Endothelial cell of umbilical vein (primary cell): ENCODE measurements at regions not wholly inside any gene's neighbourhood (a gene's known extent, or its start where the extent isn't known, plus 50 kb on each side); places are given as distances from the start of the nearest gene placed in this dataset.

Experiments
- BruUV-seq: library from RNA; stranded (reverse); fragments of 400-500 nt; replicated peaks from 2 replicates; lab custom pipeline; 2021; lab: Mats Ljungman, UMichigan
- CTCF ChIA-PET: fragments of 300-600, 350-600 bp; sonication (Branson Sonifier 250); formaldehyde crosslinking; loops from one replicate; lab custom pipeline; 2021; ENCODE audit warnings: antibody characterized with exemption, inconsistent platforms; lab: Charles Lee
- POLR2A ChIA-PET: fragments of 300-600, 350-600 bp; sonication (Branson Sonifier 250); formaldehyde crosslinking; loops from one replicate; lab custom pipeline; 2021; ENCODE audit warnings: antibody characterized with exemption, inconsistent platforms; lab: Charles Lee
- DNase-seq: peaks from one replicate; pipeline ENCODE4 v3.0.0-alpha.2; 2011; ENCODE audit warnings: low read depth, low spot score
- FAIRE-seq: peaks from 2 replicates; lab custom pipeline; 2011; peaks lifted over from hg19 to GRCh38; lab: Jason Lieb, UNC
- H2AFZ ChIP-seq: 2 replicates; pipeline ENCODE4 v1.6.0; 2012; ENCODE audit warnings: low read depth, low read length, control low read depth, inconsistent platforms
- H3K27ac ChIP-seq: 2 replicates; pipeline ENCODE4 v1.5.1; 2011; ENCODE audit warnings: low read depth, mild to moderate bottlenecking, control low read depth, low read length, moderate library complexity; ENCODE audit not compliant: insufficient read depth
- H3K27me3 ChIP-seq, 2 experiments: 2 replicates each; pipeline versions ENCODE4 v1.6.0 to v1.6.1; 2011; ENCODE audit warnings: low read length in 2 of 2, mixed read lengths in 1 of 2; ENCODE audit not compliant: control insufficient read depth in 2 of 2, insufficient read depth in 2 of 2
- H3K36me3 ChIP-seq, 2 experiments: 2 replicates in 1 of 2; 3 replicates in 1 of 2; pipeline ENCODE4 v1.5.1; 2011; ENCODE audit warnings: low read length in 2 of 2, mild to moderate bottlenecking in 1 of 2, moderate library complexity in 1 of 2; ENCODE audit not compliant: control insufficient read depth in 2 of 2, insufficient read depth in 2 of 2; ENCODE audit errors: extremely low read depth in 1 of 2
- H3K4me1 ChIP-seq: 3 replicates; pipeline ENCODE4 v1.5.1; 2011; ENCODE audit warnings: mild to moderate bottlenecking, low read length; ENCODE audit not compliant: control insufficient read depth, insufficient read depth; ENCODE audit errors: extremely low read depth
- H3K4me2 ChIP-seq: 2 replicates; pipeline ENCODE4 v1.6.1; 2011; ENCODE audit warnings: low read length, control low read depth, mixed read lengths; ENCODE audit not compliant: insufficient read depth
- H3K4me3 ChIP-seq, 3 experiments: fragments of 200-600 bp in 1 of 3; sonication (generic), shearing (Covaris generic) in 1 of 3; replicated peaks in 1 of 3; 2 replicates each; pipeline ENCODE4 v1.5.1; 2011 to 2016; ENCODE audit warnings: control low read depth in 3 of 3, low read length in 3 of 3, mild to moderate bottlenecking in 2 of 3, inconsistent platforms in 1 of 3, low read depth in 1 of 3, moderate library complexity in 1 of 3; ENCODE audit not compliant: insufficient read depth in 1 of 3
- H3K79me2 ChIP-seq: 2 replicates; pipeline ENCODE4 v1.6.0; 2012; ENCODE audit warnings: low read length, inconsistent platforms; ENCODE audit not compliant: control insufficient read depth, insufficient read depth
- H3K9ac ChIP-seq: replicated peaks from 2 replicates; pipeline ENCODE3; 2011; ENCODE audit warnings: low read length, control low read depth; ENCODE audit not compliant: insufficient read depth; ENCODE audit errors: extremely low read depth
- H3K9me1 ChIP-seq: replicated peaks from 3 replicates; pipeline ENCODE4 v1.6.0; 2011; ENCODE audit warnings: mild to moderate bottlenecking, low read length; ENCODE audit not compliant: control insufficient read depth, insufficient read depth; ENCODE audit errors: extremely low read depth
- H3K9me3 ChIP-seq: replicated peaks from 2 replicates; pipeline ENCODE4 v1.5.1; 2012; ENCODE audit warnings: low read length, inconsistent platforms; ENCODE audit not compliant: control insufficient read depth, insufficient read depth
- H4K20me1 ChIP-seq: replicated peaks from 2 replicates; pipeline ENCODE3; 2011; ENCODE audit warnings: mild to moderate bottlenecking, low read length; ENCODE audit not compliant: control insufficient read depth, insufficient read depth; ENCODE audit errors: extremely low read depth
- EZH2 ChIP-seq: IDR thresholded peaks from 2 replicates; pipeline ENCODE4 v1.6.1; 2012; ENCODE audit warnings: borderline replicate concordance, low read depth, mild to moderate bottlenecking, moderate library complexity, low read length, inconsistent platforms; ENCODE audit not compliant: severe bottlenecking
- FOS ChIP-seq: IDR thresholded peaks from 2 replicates; pipeline ENCODE4 v1.6.1; 2011; ENCODE audit warnings: mild to moderate bottlenecking, low read length, moderate library complexity, borderline replicate concordance; ENCODE audit not compliant: insufficient read depth
- GATA2 ChIP-seq: IDR thresholded peaks from 2 replicates; pipeline ENCODE4 v1.7.0; 2011; ENCODE audit warnings: low read depth, mild to moderate bottlenecking, moderate library complexity, mixed read lengths, low read length; ENCODE audit not compliant: insufficient read length, insufficient read depth
- JUN ChIP-seq: IDR thresholded peaks from 2 replicates; pipeline ENCODE4 v1.6.1; 2011; ENCODE audit warnings: borderline replicate concordance, low read depth; ENCODE audit not compliant: insufficient read length, insufficient read depth
- MYC ChIP-seq: IDR thresholded peaks from one replicate; pipeline ENCODE4 v1.6.1; 2011; ENCODE audit warnings: mild to moderate bottlenecking, low read depth, low read length
- POLR2A ChIP-seq: IDR thresholded peaks from 2 replicates; pipeline ENCODE4 v1.6.1; 2012; ENCODE audit warnings: low read depth, mild to moderate bottlenecking, control low read depth, low read length
- POLR2AphosphoS5 ChIP-seq: IDR thresholded peaks from 2 replicates; pipeline ENCODE4 v1.6.1; 2012; ENCODE audit warnings: low read depth, mild to moderate bottlenecking, control low read depth, low read length, moderate library complexity; ENCODE audit not compliant: insufficient read depth
- dilution Hi-C: fragments of 300-500 bp; cut with MboI; formaldehyde crosslinking; loops from one replicate; pipeline ENCODE4 v1.15.0; 2019; ENCODE audit warnings: low sequenced_read_pairs; ENCODE audit not compliant: extremely low pct_ligation_motif_present
- intact Hi-C: fragments of 100-400 bp; cut with micrococcal nuclease; formaldehyde crosslinking; loops from one replicate; pipeline ENCODE4 v1.10.0; 2022
- TF ChIP-seq, protein P1 (sequence below), 2 donors: IDR thresholded peaks; 1 replicate in 1 of 2; 2 replicates in 1 of 2; pipeline ENCODE4 v1.5.1; 2011; ENCODE audit warnings: low read length in 2 of 2, mild to moderate bottlenecking in 2 of 2, moderate library complexity in 2 of 2, control low read depth in 1 of 2, inconsistent platforms in 1 of 2, low read depth in 1 of 2; ENCODE audit not compliant: insufficient read depth in 1 of 2; ENCODE audit errors: extremely low read depth in 1 of 2
- TF ChIP-seq, protein P2 (sequence below): IDR thresholded peaks from 2 replicates; pipeline ENCODE4 v1.6.1; 2011; ENCODE audit not compliant: insufficient read depth, insufficient read length

DNA sequence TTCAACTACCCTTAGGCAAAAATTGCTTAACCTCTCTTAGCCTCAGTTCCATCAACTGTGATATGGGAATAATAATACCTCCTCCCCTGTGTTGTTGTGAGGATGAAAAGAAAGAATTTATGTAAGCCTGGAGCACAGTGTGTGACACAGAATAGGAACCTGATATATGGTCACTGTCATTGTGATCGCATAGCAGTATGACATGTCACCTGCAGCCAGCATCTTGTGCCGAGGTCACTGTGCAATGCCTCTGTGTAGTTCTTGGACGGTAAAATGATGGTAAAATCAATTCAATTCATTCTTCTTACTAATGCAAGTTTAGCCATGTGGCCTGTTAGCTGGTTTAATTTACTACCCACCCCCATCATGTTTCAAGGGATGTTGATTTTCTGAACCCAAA lies 54.6 kb upstream of the GPR158 start:
- H3K9me3 ChIP-seq = no peaks in the 10 kb centered on the region
- no peak overlapping the region for H3K27ac ChIP-seq
- intact Hi-C loops = no loop called here
- no peaks in the 10 kb centered on the region for H3K9me1 ChIP-seq
- no peaks in the 10 kb centered on the region for H3K79me2 ChIP-seq
- no peaks in the 10 kb centered on the region for H3K4me1 ChIP-seq
- H3K36me3 ChIP-seq = no peaks in the 10 kb centered on the region
- no peaks in the 10 kb centered on the region for H3K27me3 ChIP-seq
- ChIA-PET CTCF (interaction anchor here (0.5 to 1.5 kb wide), 2 partner anchors 107 to 159 kb away, joined by 4 read pairs; no protein-coding TSS in a partner anchor), POLR2A (no interaction called here)
- DNase-seq (no peak), FAIRE-seq (no peak)
- H3K4me2 ChIP-seq = no peak overlapping the region
- no peak overlapping the region for H3K9ac ChIP-seq
- dilution Hi-C loops = no loop called here
- no peak overlapping the region for H3K4me3 ChIP-seq
- no peak overlapping the region for H2AFZ ChIP-seq
- TF ChIP-seq, protein P1, sequence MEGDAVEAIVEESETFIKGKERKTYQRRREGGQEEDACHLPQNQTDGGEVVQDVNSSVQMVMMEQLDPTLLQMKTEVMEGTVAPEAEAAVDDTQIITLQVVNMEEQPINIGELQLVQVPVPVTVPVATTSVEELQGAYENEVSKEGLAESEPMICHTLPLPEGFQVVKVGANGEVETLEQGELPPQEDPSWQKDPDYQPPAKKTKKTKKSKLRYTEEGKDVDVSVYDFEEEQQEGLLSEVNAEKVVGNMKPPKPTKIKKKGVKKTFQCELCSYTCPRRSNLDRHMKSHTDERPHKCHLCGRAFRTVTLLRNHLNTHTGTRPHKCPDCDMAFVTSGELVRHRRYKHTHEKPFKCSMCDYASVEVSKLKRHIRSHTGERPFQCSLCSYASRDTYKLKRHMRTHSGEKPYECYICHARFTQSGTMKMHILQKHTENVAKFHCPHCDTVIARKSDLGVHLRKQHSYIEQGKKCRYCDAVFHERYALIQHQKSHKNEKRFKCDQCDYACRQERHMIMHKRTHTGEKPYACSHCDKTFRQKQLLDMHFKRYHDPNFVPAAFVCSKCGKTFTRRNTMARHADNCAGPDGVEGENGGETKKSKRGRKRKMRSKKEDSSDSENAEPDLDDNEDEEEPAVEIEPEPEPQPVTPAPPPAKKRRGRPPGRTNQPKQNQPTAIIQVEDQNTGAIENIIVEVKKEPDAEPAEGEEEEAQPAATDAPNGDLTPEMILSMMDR (IDR thresholded peaks at IDR 0.05; ENCODE audit: extremely low read depth in 1 of 2, insufficient read depth in 1 of 2, low read depth in 1 of 2, low read length in 2 of 2) = no peak
- TF ChIP-seq POLR2A = no peak
- TF ChIP-seq, protein P2, sequence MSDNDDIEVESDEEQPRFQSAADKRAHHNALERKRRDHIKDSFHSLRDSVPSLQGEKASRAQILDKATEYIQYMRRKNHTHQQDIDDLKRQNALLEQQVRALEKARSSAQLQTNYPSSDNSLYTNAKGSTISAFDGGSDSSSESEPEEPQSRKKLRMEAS = no peak
- no peak for TF ChIP-seq FOS
- no peak for TF ChIP-seq EZH2
- no peak for TF ChIP-seq GATA2
- TF ChIP-seq JUN = no peak
- no peak for TF ChIP-seq POLR2AphosphoS5
- no peak for TF ChIP-seq MYC
- H4K20me1 ChIP-seq = no peaks in the 10 kb centered on the region
- BruUV-seq = no TSS peak
